Duodenal mucosa (tissue), 2 donors: ENCODE measurements at regions not wholly inside any gene's neighbourhood (a gene's known extent, or its start where the extent isn't known, plus 50 kb on each side); places are given as distances from the start of the nearest gene placed in this dataset.

Source experiments
- H3K27ac ChIP-seq: one replicate; pipeline ENCODE4 v1.7.0; 2013; ENCODE audit warnings: low read depth, low read length
- H3K27me3 ChIP-seq, 2 donors: one replicate each; pipeline ENCODE4 v1.7.0; 2013; ENCODE audit warnings: low read length in 2 of 2, control low read depth in 1 of 2; ENCODE audit not compliant: insufficient read depth in 2 of 2, control insufficient read depth in 1 of 2
- H3K36me3 ChIP-seq, 2 donors: one replicate each; pipeline ENCODE4 v1.7.0; 2013; ENCODE audit warnings: low read length in 2 of 2, control low read depth in 1 of 2; ENCODE audit not compliant: insufficient read depth in 2 of 2, control insufficient read depth in 1 of 2
- H3K4me1 ChIP-seq, 2 donors: one replicate each; pipeline ENCODE4 v1.7.0; 2013; ENCODE audit warnings: low read length in 2 of 2, control low read depth in 1 of 2; ENCODE audit not compliant: insufficient read depth in 2 of 2, control insufficient read depth in 1 of 2
- H3K4me3 ChIP-seq, 2 donors: one replicate each; pipeline ENCODE4 v1.7.0; 2013; ENCODE audit warnings: low read length in 2 of 2, low read depth in 1 of 2
- H3K9ac ChIP-seq, 2 donors: one replicate each; pipeline ENCODE4 v1.7.0; 2013; ENCODE audit warnings: low read length in 2 of 2, low read depth in 1 of 2
- H3K9me3 ChIP-seq, 2 donors: one replicate each; pipeline ENCODE4 v1.7.0; 2013; ENCODE audit warnings: low read length in 2 of 2, control low read depth in 1 of 2; ENCODE audit not compliant: control insufficient read depth in 1 of 2

GRCh38 chr20:11197851-11198250 is 524.1 kb upstream of the JAG1 start:
- Histone ChIP-seq H3K9me3 (no peaks in the 10 kb centered on the region), H3K27me3 (no peaks in the 10 kb centered on the region), H3K4me1 (peaks cover 16 to 34% of the 10 kb centered on the region in 2 donors), H3K27ac (no peak overlapping the region), H3K4me3 (no peak overlapping the region), H3K36me3 (no peaks in the 10 kb centered on the region), H3K9ac (no peak overlapping the region)

DNA sequence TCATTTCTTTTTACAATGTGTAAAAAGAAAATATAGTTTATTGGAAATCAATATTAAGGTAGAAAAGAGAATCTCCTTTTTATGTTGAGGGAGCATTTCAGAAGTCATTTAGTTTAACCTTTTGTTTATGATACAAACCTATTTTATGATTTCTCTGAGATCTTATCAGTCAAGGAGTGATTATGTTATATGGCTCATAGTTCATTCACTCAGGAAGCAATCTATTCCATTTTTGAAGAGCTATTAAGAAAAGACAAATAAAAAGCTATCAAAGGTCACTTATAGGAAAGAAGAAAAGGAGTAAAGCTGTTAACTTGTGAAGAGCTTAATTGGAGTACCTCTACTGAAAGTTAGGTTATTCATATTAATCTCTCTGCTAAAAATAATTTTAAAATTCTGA is 526.6 kb upstream of the JAG1 start:
- H3K36me3 ChIP-seq = no peaks in the 10 kb centered on the region
- no peaks in the 10 kb centered on the region for H3K9me3 ChIP-seq
- no peak overlapping the region for H3K27ac ChIP-seq
- H3K4me1 ChIP-seq = peaks cover 15 to 29% of the 10 kb centered on the region in 2 donors
- H3K9ac ChIP-seq = no peak overlapping the region
- no peak overlapping the region for H3K4me3 ChIP-seq
- H3K27me3 ChIP-seq = no peaks in the 10 kb centered on the region

GRCh38 chr20:11204926-11205768 is 531.3 kb upstream of the JAG1 start:
- Histone ChIP-seq H3K36me3 (no peaks in the 10 kb centered on the region), H3K9ac (no peak overlapping the region), H3K27ac (no peak overlapping the region), H3K27me3 (no peaks in the 10 kb centered on the region), H3K4me3 (no peak overlapping the region), H3K4me1 (peaks cover 10 to 13% of the 10 kb centered on the region in 2 donors), H3K9me3 (no peaks in the 10 kb centered on the region)

DNA sequence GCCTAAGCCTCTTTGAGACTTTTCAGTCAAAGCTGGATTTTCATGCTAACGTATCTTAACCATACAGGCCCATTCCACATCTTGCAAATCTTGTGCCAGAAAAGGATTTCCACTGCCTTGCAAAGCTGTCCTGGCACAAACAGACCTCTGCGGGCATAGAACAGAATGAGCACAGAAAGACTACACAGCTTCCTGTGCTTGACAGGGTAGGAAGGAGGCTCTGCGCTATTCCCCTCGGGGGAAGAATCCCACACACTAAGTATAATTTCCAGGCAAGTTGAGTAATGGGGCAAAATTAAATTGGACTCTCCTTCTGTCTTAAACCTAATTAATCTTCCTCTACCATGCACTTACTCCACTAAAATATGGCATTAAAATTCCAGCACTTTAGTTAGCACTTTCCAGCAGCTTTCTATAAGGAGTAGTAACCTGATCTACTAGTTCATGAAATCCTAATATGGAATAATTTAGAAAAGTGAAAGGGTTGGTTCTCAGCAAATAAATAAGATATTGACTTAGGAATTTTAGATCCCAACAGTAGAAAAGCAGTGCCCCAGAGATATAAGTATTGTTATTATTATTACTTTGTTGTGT is 532.1 kb upstream of the JAG1 start:
- Histone ChIP-seq H3K27ac (no peak overlapping the region), H3K4me3 (no peak overlapping the region), H3K9me3 (no peaks in the 10 kb centered on the region), H3K4me1 (peaks cover 10% of the 10 kb centered on the region in 2 donors), H3K9ac (no peak overlapping the region), H3K27me3 (no peaks in the 10 kb centered on the region), H3K36me3 (no peaks in the 10 kb centered on the region)

- H3K4me3 ChIP-seq = no peak overlapping the region
- no peaks in the 10 kb centered on the region for H3K36me3 ChIP-seq
- no peak overlapping the region for H3K27ac ChIP-seq
These were observed 534.1 kb upstream of the JAG1 start for GRCh38 chr20:11207749-11208502.

DNA sequence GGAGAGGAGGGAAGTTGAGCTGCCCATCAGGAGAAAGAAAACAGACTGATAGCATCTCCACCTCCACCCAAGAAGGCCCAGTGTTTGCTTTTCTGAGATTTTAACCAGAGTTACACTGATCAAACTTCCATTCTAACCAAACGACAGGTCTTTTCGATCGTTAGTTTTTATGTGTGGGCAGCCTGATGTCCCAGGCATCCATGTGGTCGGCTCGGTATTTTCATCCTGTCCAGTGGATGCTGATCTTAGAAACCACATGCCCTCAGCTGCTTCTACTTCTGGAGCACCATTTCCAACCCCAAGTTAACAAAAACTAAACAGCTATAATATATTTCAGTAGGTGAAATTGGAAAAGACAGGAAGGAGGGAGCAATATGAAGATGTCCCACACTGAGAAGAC is 536.8 kb upstream of the JAG1 start:
- H3K9ac ChIP-seq = no peak overlapping the region
- H3K36me3 ChIP-seq = no peaks in the 10 kb centered on the region
- no peaks in the 10 kb centered on the region for H3K27me3 ChIP-seq
- H3K9me3 ChIP-seq = no peaks in the 10 kb centered on the region
- no peak overlapping the region for H3K27ac ChIP-seq
- H3K4me3 ChIP-seq = no peak overlapping the region
- H3K4me1 ChIP-seq = peaks cover 8 to 10% of the 10 kb centered on the region in 2 donors

More at GRCh38 chr20:11207749-11208502, 534.1 kb upstream of the JAG1 start:
- H3K9me3 ChIP-seq = no peaks in the 10 kb centered on the region
- peaks cover 8 to 10% of the 10 kb centered on the region in 2 donors for H3K4me1 ChIP-seq
- no peaks in the 10 kb centered on the region for H3K27me3 ChIP-seq
- no peak overlapping the region for H3K9ac ChIP-seq

DNA sequence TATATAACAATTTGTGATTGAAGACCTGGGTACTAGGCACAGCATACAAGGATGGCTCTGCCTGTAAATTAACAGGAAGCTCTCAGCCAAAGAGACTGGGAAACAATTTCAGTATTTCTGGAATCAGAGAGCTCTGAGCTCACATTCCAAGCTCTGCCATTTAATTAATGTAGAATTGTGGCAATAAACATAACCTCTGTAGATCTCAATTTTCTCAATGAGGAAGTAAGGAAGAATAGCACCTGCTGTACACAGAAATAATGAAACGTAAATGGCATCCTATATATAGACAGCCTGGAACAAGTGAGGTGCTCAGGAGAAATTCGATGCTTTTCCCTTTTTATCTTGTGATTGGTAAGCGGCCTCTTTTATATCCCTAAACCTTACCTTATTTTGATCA is 538.5 kb upstream of the JAG1 start:
- Histone ChIP-seq H3K27me3 (no peaks in the 10 kb centered on the region), H3K27ac (no peak overlapping the region), H3K4me1 (peaks cover 15 to 16% of the 10 kb centered on the region in 2 donors), H3K9me3 (no peaks in the 10 kb centered on the region), H3K36me3 (no peaks in the 10 kb centered on the region), H3K4me3 (no peak overlapping the region), H3K9ac (no peak overlapping the region)

- Histone ChIP-seq H3K27me3 (no peaks in the 10 kb centered on the region), H3K4me1 (peaks cover 17 to 22% of the 10 kb centered on the region in 2 donors), H3K9ac (no peak overlapping the region), H3K9me3 (no peaks in the 10 kb centered on the region), H3K4me3 (no peak overlapping the region), H3K36me3 (no peaks in the 10 kb centered on the region), H3K27ac (no peak overlapping the region)
These were observed 539.1 kb upstream of the JAG1 start for GRCh38 chr20:11212902-11213301.

DNA sequence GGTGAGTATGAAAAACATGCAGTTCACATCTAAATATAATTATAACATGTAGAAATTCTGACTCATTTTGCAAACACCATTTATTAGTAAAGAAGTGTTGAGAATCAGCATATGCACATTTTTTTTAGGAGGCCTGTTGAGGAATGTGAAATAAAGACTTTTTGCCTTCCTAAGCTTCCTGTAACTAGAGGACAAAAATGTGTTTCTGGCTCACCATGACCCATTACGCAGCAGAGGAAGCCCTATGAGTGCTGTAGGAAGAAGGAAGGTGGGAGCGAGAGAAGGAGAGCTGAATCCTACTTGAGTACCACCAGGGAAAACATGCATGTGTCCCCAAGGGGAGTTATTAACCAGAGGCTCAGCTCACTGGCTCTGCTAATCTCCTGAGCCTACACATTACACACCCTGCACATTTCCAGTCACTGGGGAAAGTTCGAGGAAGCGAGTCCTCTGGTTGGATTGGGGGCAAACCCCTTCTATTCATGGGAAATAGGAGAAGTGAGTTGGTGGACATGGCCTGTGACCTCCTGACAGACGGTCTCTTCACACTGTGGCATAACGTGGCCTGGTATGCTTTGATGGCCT is 540.5 kb upstream of the JAG1 start:
- Histone ChIP-seq H3K27me3 (no peaks in the 10 kb centered on the region), H3K4me1 (peaks cover 9 to 20% of the 10 kb centered on the region in 2 donors), H3K9me3 (no peaks in the 10 kb centered on the region), H3K9ac (no peak overlapping the region), H3K4me3 (no peak overlapping the region), H3K27ac (no peak overlapping the region), H3K36me3 (no peaks in the 10 kb centered on the region)
